Natural killer cell (primary cell): ENCODE measurements at regions not wholly inside any gene's neighbourhood (a gene's known extent, or its start where the extent isn't known, plus 50 kb on each side); places are given as distances from the start of the nearest gene placed in this dataset.

ENCODE experiments used
- ATAC-seq, 3 donors: fragments of 150-1000 bp in 2 of 3; fragments of 200-7000 bp in 1 of 3; cut with Tn5 transposase; 1 replicate in 1 of 3; 2 replicates in 2 of 3; pipeline ENCODE4 v1.10.0; 2021; ENCODE audit warnings: mild to moderate bottlenecking in 2 of 3, moderate library complexity in 2 of 3
- DNase-seq, 2 donors: peaks; one replicate each; pipeline versions ENCODE4 v3.0.0 to v3.0.0-alpha.2; 2013 to 2021; ENCODE audit warnings: mixed read lengths in 1 of 2
- H3K27ac ChIP-seq: one replicate; pipeline ENCODE4 v1.5.1; 2013; ENCODE audit warnings: mild to moderate bottlenecking, low read length
- H3K27me3 ChIP-seq: one replicate; pipeline ENCODE4 v1.6.1; 2013; ENCODE audit warnings: low read length; ENCODE audit not compliant: control insufficient read depth, insufficient read depth
- H3K36me3 ChIP-seq: one replicate; pipeline ENCODE4 v1.6.1; 2013; ENCODE audit warnings: low read length; ENCODE audit not compliant: control insufficient read depth, insufficient read depth
- H3K4me1 ChIP-seq: one replicate; pipeline ENCODE4 v1.6.1; 2013; ENCODE audit warnings: low read length; ENCODE audit not compliant: control insufficient read depth, insufficient read depth
- H3K4me3 ChIP-seq: one replicate; pipeline ENCODE4 v1.5.1; 2013; ENCODE audit warnings: low read length
- H3K9me3 ChIP-seq: one replicate; pipeline ENCODE4 v1.6.1; 2013; ENCODE audit warnings: low read length; ENCODE audit not compliant: control insufficient read depth, insufficient read depth
- H3K27ac Mint-ChIP-seq, 2 donors: one replicate each; pipeline ENCODE4 v1.8.0; 2022; ENCODE audit warnings: mild to moderate bottlenecking in 2 of 2, mixed read lengths in 2 of 2, moderate library complexity in 1 of 2
- H3K27me3 Mint-ChIP-seq, 2 donors: one replicate each; pipeline ENCODE4 v1.8.0; 2022; ENCODE audit warnings: low read depth in 2 of 2, mixed read lengths in 2 of 2
- H3K36me3 Mint-ChIP-seq: one replicate; pipeline ENCODE4 v1.8.0; 2022; ENCODE audit warnings: mixed read lengths
- H3K4me1 Mint-ChIP-seq, 2 donors: one replicate each; pipeline ENCODE4 v1.8.0; 2022; ENCODE audit warnings: mixed read lengths in 2 of 2
- H3K4me3 Mint-ChIP-seq: one replicate; pipeline ENCODE4 v1.8.0; 2022; ENCODE audit warnings: mild to moderate bottlenecking, moderate library complexity, mixed read lengths
- H3K9me3 Mint-ChIP-seq, 2 donors: one replicate each; pipeline ENCODE4 v1.8.0; 2022; ENCODE audit warnings: mixed read lengths in 2 of 2
- WGBS: methylation state at CpG from one replicate; pipeline ENCODE4 v1.1.7; 2013; ENCODE audit warnings: missing lambda C conversion rate; ENCODE audit not compliant: insufficient coverage; 5-methylcytosine and 5-hydroxymethylcytosine counted together
- intact Hi-C: fragments of 100-400 bp; cut with micrococcal nuclease; formaldehyde crosslinking; loops from one replicate; pipeline ENCODE4 v1.14.2; 2022
- TF ChIP-seq, protein P1 (sequence below): fragments of 200-600 bp; IDR thresholded peaks from one replicate; pipeline ENCODE4 v1.8.0; 2022; ENCODE audit warnings: antibody characterized with exemption

DNA sequence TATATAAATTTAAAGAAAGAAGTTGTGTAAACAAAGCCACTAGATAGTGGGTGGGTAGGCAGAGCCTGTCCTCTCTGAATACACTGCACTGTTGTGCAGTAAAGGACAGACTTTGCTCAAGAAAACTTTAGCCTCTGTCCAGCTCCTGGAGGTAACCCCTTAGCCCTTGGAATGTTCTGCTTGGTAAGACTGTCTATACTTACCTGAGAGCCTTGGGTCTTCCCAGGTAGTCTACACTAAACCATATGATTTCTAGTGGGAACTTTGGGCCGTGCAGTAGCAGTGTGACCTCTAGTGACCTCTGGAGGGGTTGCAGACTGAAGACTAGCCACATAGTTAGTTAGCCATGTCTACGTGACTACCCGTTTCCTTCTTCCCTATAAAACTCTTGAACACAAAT, 678.3 kb upstream of the NRXN1 start:
- H3K9me3 Mint-ChIP-seq = peaks cover 12 to 16% of the 10 kb centered on the region in 2 donors
- H3K27me3 ChIP-seq = no peaks in the 10 kb centered on the region
- no peak overlapping the region for H3K27ac ChIP-seq
- H3K4me1 ChIP-seq = no peaks in the 10 kb centered on the region
- no peaks in the 10 kb centered on the region for H3K36me3 Mint-ChIP-seq
- no peak overlapping the region for H3K27ac Mint-ChIP-seq
- no peaks in the 10 kb centered on the region for H3K9me3 ChIP-seq
- H3K4me3 Mint-ChIP-seq = no peak overlapping the region
- no peaks in the 10 kb centered on the region for H3K36me3 ChIP-seq
- ATAC-seq (no peak), DNase-seq (no peak)
- no peak overlapping the region for H3K4me3 ChIP-seq
- TF ChIP-seq, protein P1, sequence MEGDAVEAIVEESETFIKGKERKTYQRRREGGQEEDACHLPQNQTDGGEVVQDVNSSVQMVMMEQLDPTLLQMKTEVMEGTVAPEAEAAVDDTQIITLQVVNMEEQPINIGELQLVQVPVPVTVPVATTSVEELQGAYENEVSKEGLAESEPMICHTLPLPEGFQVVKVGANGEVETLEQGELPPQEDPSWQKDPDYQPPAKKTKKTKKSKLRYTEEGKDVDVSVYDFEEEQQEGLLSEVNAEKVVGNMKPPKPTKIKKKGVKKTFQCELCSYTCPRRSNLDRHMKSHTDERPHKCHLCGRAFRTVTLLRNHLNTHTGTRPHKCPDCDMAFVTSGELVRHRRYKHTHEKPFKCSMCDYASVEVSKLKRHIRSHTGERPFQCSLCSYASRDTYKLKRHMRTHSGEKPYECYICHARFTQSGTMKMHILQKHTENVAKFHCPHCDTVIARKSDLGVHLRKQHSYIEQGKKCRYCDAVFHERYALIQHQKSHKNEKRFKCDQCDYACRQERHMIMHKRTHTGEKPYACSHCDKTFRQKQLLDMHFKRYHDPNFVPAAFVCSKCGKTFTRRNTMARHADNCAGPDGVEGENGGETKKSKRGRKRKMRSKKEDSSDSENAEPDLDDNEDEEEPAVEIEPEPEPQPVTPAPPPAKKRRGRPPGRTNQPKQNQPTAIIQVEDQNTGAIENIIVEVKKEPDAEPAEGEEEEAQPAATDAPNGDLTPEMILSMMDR = no peak
- H3K4me1 Mint-ChIP-seq = no peaks in the 10 kb centered on the region
- intact Hi-C loops = no loop called here
- H3K27me3 Mint-ChIP-seq = no peaks in the 10 kb centered on the region
- 53% methylated on average over 3 of the region's 3 CpGs for WGBS

DNA sequence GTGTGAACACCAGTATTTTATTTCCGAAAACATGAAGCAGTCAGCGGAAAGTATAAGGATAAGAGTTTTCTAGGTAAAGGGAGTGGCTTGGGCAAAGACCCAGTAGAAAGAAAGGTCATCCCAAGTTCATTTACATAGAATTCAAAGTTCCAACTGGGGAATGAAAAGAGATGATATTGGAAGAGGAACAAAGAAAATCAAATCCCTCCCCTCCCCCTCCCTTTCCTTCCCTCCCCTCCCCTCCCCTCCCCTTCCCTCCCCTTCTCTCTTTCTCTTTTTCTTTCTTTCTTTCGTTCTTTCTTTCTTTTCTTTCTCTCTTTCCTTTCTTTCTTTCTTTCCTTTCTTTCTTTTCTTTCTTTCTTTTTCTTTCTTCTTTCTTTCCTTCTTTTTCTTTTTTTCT, 675.7 kb upstream of the NRXN1 start:
- Histone ChIP-seq H3K4me1 (no peaks in the 10 kb centered on the region), H3K27me3 (no peaks in the 10 kb centered on the region), H3K27ac (no peak overlapping the region), H3K4me3 (no peak overlapping the region), H3K36me3 (no peaks in the 10 kb centered on the region), H3K9me3 (no peaks in the 10 kb centered on the region)
- intact Hi-C loops = no loop called here
- Mint-ChIP-seq H3K4me1 (no peaks in the 10 kb centered on the region), H3K9me3 (peaks cover 13 to 15% of the 10 kb centered on the region in 2 donors), H3K27ac (no peak overlapping the region), H3K27me3 (no peaks in the 10 kb centered on the region), H3K4me3 (no peak overlapping the region), H3K36me3 (peaks cover 5% of the 10 kb centered on the region)
- TF ChIP-seq, protein P1 = no peak
- 71% methylated on average over 3 of the region's 3 CpGs for WGBS
- ATAC-seq (no peak), DNase-seq (no peak)

DNA sequence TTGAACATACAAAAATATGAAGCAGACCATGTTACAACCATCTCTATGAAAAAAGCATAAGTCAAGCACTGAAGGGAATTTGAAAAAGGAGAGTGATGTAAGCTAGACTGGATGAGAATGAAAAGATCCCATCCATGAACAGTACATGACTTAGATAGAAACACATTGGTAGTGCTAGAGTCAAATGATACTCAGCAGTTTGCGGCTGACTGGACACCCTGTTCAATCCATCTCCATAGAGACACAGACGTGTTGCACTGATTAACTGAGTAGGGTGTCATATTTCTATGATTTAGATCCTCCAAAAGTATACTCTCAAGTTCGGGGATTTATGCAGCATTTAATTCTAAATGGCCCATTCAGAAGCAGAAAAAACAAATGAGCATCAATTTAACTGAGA, 674.3 kb upstream of the NRXN1 start:
- Histone ChIP-seq H3K4me1 (no peaks in the 10 kb centered on the region), H3K9me3 (no peaks in the 10 kb centered on the region), H3K4me3 (no peak overlapping the region), H3K27ac (no peak overlapping the region), H3K36me3 (no peaks in the 10 kb centered on the region), H3K27me3 (no peaks in the 10 kb centered on the region)
- Mint-ChIP-seq H3K27ac (no peak overlapping the region), H3K4me3 (no peak overlapping the region), H3K36me3 (peaks cover 5% of the 10 kb centered on the region), H3K27me3 (no peaks in the 10 kb centered on the region), H3K9me3 (peaks cover 13 to 15% of the 10 kb centered on the region in 2 donors), H3K4me1 (no peaks in the 10 kb centered on the region)
- DNase-seq = no peak
- TF ChIP-seq, protein P1 = no peak
- ATAC-seq = no peak
- 90% methylated on average over 3 of the region's 3 CpGs for WGBS
- intact Hi-C loops = no loop called here

DNA sequence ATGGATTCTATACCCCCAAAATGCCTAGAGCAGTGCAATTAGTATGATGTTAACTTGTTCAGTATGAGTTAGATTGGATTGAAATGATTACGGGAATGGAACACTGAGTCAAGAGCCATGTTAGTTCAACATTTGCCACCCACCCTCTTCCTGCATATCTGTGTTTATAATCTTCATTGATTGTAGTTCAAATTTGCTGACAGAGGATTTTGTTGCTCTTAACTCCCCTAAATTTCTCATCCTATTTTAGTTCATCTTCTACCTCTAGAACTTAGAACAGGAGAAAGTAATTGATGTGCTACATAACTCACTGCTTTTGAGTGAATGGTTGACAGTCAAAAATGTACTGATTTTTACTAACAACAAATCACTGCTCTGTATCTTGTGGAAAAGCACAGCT, 673.5 kb upstream of the NRXN1 start:
- Histone ChIP-seq H3K36me3 (no peaks in the 10 kb centered on the region), H3K4me1 (no peaks in the 10 kb centered on the region), H3K9me3 (no peaks in the 10 kb centered on the region), H3K4me3 (no peak overlapping the region), H3K27ac (no peak overlapping the region), H3K27me3 (no peaks in the 10 kb centered on the region)
- TF ChIP-seq, protein P1 = no peak
- H3K27me3 Mint-ChIP-seq = no peaks in the 10 kb centered on the region
- no peak overlapping the region for H3K4me3 Mint-ChIP-seq
- peaks cover 5% of the 10 kb centered on the region for H3K36me3 Mint-ChIP-seq
- H3K9me3 Mint-ChIP-seq = peaks cover 14 to 18% of the 10 kb centered on the region in 2 donors
- H3K4me1 Mint-ChIP-seq = no peaks in the 10 kb centered on the region
- no peak overlapping the region for H3K27ac Mint-ChIP-seq
- DNase-seq (no peak), ATAC-seq (no peak)
- intact Hi-C loops = no loop called here
- 100% methylated on average over 1 of the region's 1 CpG for WGBS
